MM.1S (cell line): ENCODE measurements at regions not wholly inside any gene's neighbourhood (a gene's known extent, or its start where the extent isn't known, plus 50 kb on each side); places are given as distances from the start of the nearest gene placed in this dataset.

Source experiments
- DNase-seq: peaks from one replicate; pipeline ENCODE4 v3.0.0-alpha.2; 2015
- H2AFZ ChIP-seq: fragments of 300-600 bp; sonication (generic); 2 replicates; pipeline ENCODE4 v1.6.0; 2016; ENCODE audit warnings: antibody characterized with exemption, low read length
- H3F3A ChIP-seq: fragments of 300-600 bp; sonication (generic); 2 replicates; pipeline ENCODE4 v1.6.1; 2016; ENCODE audit warnings: mild to moderate bottlenecking, antibody characterized with exemption, low read length, moderate library complexity, mixed read lengths; ENCODE audit not compliant: insufficient read depth
- H3K27ac ChIP-seq: fragments of 300-600 bp; sonication (generic); 2 replicates; pipeline ENCODE4 v1.5.1; 2016; ENCODE audit warnings: mild to moderate bottlenecking, low read length
- H3K27me3 ChIP-seq: fragments of 300-600 bp; sonication (generic); replicated peaks from 2 replicates; pipeline ENCODE4 v1.6.0; 2016; ENCODE audit warnings: low read length; ENCODE audit not compliant: insufficient read depth
- H3K36me3 ChIP-seq: fragments of 300-600 bp; sonication (generic); replicated peaks from 2 replicates; pipeline ENCODE4 v1.6.1; 2016; ENCODE audit warnings: mild to moderate bottlenecking, low read length, mixed read lengths; ENCODE audit not compliant: insufficient read depth
- H3K4me1 ChIP-seq: fragments of 300-600 bp; sonication (generic); 2 replicates; pipeline ENCODE4 v1.6.1; 2016; ENCODE audit warnings: low read length, mixed read lengths
- H3K4me2 ChIP-seq: fragments of 300-600 bp; sonication (generic); 2 replicates; pipeline ENCODE4 v1.6.0; 2016; ENCODE audit warnings: low read depth, low read length
- H3K4me3 ChIP-seq: fragments of 300-600 bp; sonication (generic); 2 replicates; pipeline ENCODE4 v1.5.1; 2016; ENCODE audit warnings: low read length, mixed read lengths
- H3K79me2 ChIP-seq: fragments of 300-600 bp; sonication (generic); 2 replicates; pipeline ENCODE4 v1.6.1; 2016; ENCODE audit warnings: mixed run types, low read length, mixed read lengths
- H3K9ac ChIP-seq: fragments of 300-600 bp; sonication (generic); 2 replicates; pipeline ENCODE4 v1.6.1; 2016; ENCODE audit warnings: low read length, mixed read lengths
- H3K9me2 ChIP-seq: fragments of 300-600 bp; sonication (generic); replicated peaks from 2 replicates; pipeline ENCODE4 v1.6.1; 2016; ENCODE audit warnings: mild to moderate bottlenecking, low read length, mixed read lengths; ENCODE audit not compliant: insufficient read depth
- H3K9me3 ChIP-seq: fragments of 300-600 bp; sonication (generic); replicated peaks from 2 replicates; pipeline ENCODE4 v1.6.1; 2016; ENCODE audit warnings: mild to moderate bottlenecking, low read length, mixed read lengths; ENCODE audit not compliant: insufficient read depth
- H4K20me1 ChIP-seq: fragments of 300-600 bp; sonication (generic); 2 replicates; pipeline ENCODE4 v1.6.1; 2016; ENCODE audit warnings: mild to moderate bottlenecking, low read length, moderate library complexity, mixed read lengths; ENCODE audit not compliant: insufficient read depth
- CTCF ChIP-seq: fragments of 300-600 bp; sonication (generic); IDR thresholded peaks from 2 replicates; pipeline ENCODE4 v1.5.1; 2016; ENCODE audit warnings: antibody characterized with exemption, low read length, mixed read lengths
- EZH2 ChIP-seq: fragments of 300-600 bp; sonication (generic); optimal IDR thresholded peaks from 2 replicates; pipeline ENCODE3; 2017; ENCODE audit warnings: low read depth, mild to moderate bottlenecking, antibody characterized with exemption, low read length, mixed read lengths
- EZH2phosphoT487 ChIP-seq: fragments of 300-600 bp; sonication (generic); IDR thresholded peaks from 2 replicates; pipeline ENCODE4 v1.6.1; 2018; ENCODE audit warnings: antibody characterized with exemption, low read length

DNA sequence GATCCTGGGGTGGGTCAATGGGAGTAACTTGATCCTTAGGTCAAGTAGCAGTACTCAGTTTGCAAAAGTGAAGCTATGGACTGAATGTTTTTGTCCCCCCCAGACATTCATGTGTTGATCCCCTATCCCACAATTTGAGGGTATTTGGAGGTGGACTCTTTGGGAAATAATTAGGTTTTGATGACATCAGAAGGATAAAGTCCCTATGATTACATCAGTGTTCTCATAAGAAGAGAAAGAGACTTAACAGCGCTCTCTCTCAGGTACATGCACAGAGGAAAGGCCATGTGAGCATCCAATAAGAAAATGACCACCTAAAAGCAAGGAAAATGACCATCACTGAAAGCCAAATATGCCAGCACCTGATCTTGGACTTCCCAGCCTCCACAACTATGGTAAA is 550.8 kb downstream of the FOXG1 start:
- Histone ChIP-seq H3K9ac (no peak overlapping the region), H3K4me2 (no peak overlapping the region), H3K4me1 (no peaks in the 10 kb centered on the region), H3K36me3 (no peaks in the 10 kb centered on the region), H3F3A (no peaks in the 10 kb centered on the region), H2AFZ (no peak overlapping the region), H3K4me3 (no peak overlapping the region), H3K27ac (no peak overlapping the region), H4K20me1 (no peaks in the 10 kb centered on the region), H3K9me2 (no peaks in the 10 kb centered on the region), H3K9me3 (no peaks in the 10 kb centered on the region), H3K27me3 (no peaks in the 10 kb centered on the region), H3K79me2 (no peaks in the 10 kb centered on the region)
- no peak for DNase-seq
- TF ChIP-seq EZH2 (no peak), CTCF (no peak), EZH2phosphoT487 (no peak)

DNA sequence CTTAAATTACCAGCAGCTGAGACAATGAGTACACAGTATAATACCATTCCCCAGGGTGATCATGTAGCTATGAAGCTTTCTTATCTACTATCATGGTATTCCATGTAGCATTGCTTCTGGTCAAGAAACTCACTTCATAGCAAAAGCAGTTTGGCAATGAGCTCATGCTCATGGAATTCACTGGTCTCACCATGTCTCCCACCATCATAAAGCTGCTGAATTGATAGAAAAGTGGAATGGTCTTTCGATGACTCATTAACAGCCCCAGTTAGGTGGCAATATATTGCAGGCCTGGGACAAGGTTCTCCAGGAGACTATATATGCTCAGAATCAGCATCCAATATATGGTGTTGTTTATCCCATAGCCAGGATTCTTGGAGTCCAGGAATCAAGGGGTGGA is 553.7 kb downstream of the FOXG1 start:
- Histone ChIP-seq H3K36me3 (no peaks in the 10 kb centered on the region), H2AFZ (no peak overlapping the region), H3K9ac (no peak overlapping the region), H3K9me3 (no peaks in the 10 kb centered on the region), H3F3A (no peaks in the 10 kb centered on the region), H3K4me1 (no peaks in the 10 kb centered on the region), H3K9me2 (no peaks in the 10 kb centered on the region), H3K4me2 (no peak overlapping the region), H3K27ac (no peak overlapping the region), H4K20me1 (no peaks in the 10 kb centered on the region), H3K27me3 (no peaks in the 10 kb centered on the region), H3K79me2 (no peaks in the 10 kb centered on the region), H3K4me3 (no peak overlapping the region)
- TF ChIP-seq EZH2phosphoT487 (no peak), CTCF (no peak), EZH2 (no peak)
- DNase-seq: no peak

- Histone ChIP-seq H3K4me3 (no peak overlapping the region), H3F3A (no peaks in the 10 kb centered on the region), H3K4me2 (no peak overlapping the region), H3K4me1 (no peaks in the 10 kb centered on the region), H2AFZ (no peak overlapping the region), H4K20me1 (no peaks in the 10 kb centered on the region), H3K9me2 (no peaks in the 10 kb centered on the region), H3K9ac (no peak overlapping the region), H3K9me3 (no peaks in the 10 kb centered on the region), H3K79me2 (no peaks in the 10 kb centered on the region), H3K36me3 (no peaks in the 10 kb centered on the region), H3K27ac (no peak overlapping the region), H3K27me3 (no peaks in the 10 kb centered on the region)
- TF ChIP-seq EZH2phosphoT487 (no peak), EZH2 (no peak), CTCF (no peak)
- DNase-seq: no peak
Observed at GRCh38 chr14:29321646-29322045, 555.1 kb downstream of the FOXG1 start.
